ENCODE measurements at regions not wholly inside any gene's neighbourhood (a gene's known extent, or its start where the extent isn't known, plus 50 kb on each side); places are given as distances from the start of the nearest gene placed in this dataset.

GRCh38 chr16:18039931-18040330, 296.6 kb downstream of the NPIPA8 start:
- TF ChIP-seq EZH2 (IDR thresholded peaks at IDR 0.05; ENCODE audit: borderline replicate concordance, insufficient read depth, low read depth, low read length, poor library complexity, severe bottlenecking): no peak
- TF ChIP-seq CTCF (IDR thresholded peaks at IDR 0.05): no peak

Measured in B cell (primary cell).